Fibroblast of lung (primary cell): ENCODE measurements at regions not wholly inside any gene's neighbourhood (a gene's known extent, or its start where the extent isn't known, plus 50 kb on each side); places are given as distances from the start of the nearest gene placed in this dataset.

Experiments
- CTCF ChIP-seq, 2 donors: IDR thresholded peaks in 1 of 2; conservative IDR thresholded peaks in 1 of 2; 1 replicate in 1 of 2; 2 replicates in 1 of 2; pipeline ENCODE4 v1.5.1; 2011 to 2012; ENCODE audit warnings: low read length in 2 of 2, control low read depth in 1 of 2, inconsistent platforms in 1 of 2, low read depth in 1 of 2, mild to moderate bottlenecking in 1 of 2
- EZH2 ChIP-seq: IDR thresholded peaks from 2 replicates; pipeline ENCODE4 v1.5.1; 2012; ENCODE audit warnings: low read length, control low read depth, mild to moderate bottlenecking; ENCODE audit errors: missing control alignments

- no peak for TF ChIP-seq EZH2
- TF ChIP-seq CTCF (conservative IDR thresholded peaks at IDR 0.05 in 1 of 2, IDR thresholded peaks at IDR 0.05 in 1 of 2; ENCODE audit: low read depth in 1 of 2, low read length in 2 of 2), result no peak
These were observed 126.1 kb upstream of the SLC5A12 start for GRCh38 chr11:26847977-26848376.
